ENCODE measurements at regions not wholly inside any gene's neighbourhood (a gene's known extent, or its start where the extent isn't known, plus 50 kb on each side); places are given as distances from the start of the nearest gene placed in this dataset.
"Not testable (repeated sequence)": the region's sequence is repeated elsewhere in the genome, so short reads cannot be mapped to it uniquely, and the experiment has no call there.

DNA sequence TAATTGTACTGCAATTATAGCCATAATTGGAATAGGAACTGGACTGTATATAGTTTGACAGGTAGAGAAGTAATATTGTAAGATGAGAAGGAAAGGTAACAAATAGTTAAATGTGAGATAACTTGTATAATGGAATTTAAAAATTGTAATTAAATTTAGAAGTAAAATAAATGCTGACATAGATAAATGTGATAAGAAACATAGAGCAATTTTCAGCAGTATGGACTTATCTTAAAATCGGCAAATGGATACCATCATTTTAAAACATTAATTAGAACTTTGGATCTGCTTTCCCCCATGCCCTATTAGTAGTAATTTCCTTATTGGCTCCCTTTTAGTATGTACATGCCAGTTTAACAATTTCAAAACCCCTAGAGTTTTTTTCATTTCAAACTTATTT lies 274.8 kb upstream of the ZNG1F start:
- intact Hi-C loops (cut with micrococcal nuclease); in situ Hi-C loops (cut with MboI; ENCODE audit: low sequenced_read_pairs); H2BK15ac ChIP-seq (ENCODE audit: low read depth, low read length); H3K18ac ChIP-seq (ENCODE audit: low read depth, low read length); H3K4ac ChIP-seq (ENCODE audit: low read depth, low read length); H2BK120ac ChIP-seq (ENCODE audit: low read depth, low read length); H2BK5ac ChIP-seq (ENCODE audit: low read depth, low read length, poor library complexity, severe bottlenecking); H3K4me3 ChIP-seq (ENCODE audit: insufficient read depth, low read depth, low read length); H2AK5ac ChIP-seq (ENCODE audit: low read depth, low read length); H2AK9ac ChIP-seq (replicated peaks; ENCODE audit: low read depth, low read length, poor library complexity); DNase-seq; H3K79me1 ChIP-seq (ENCODE audit: low read depth in 1 of 2, low read length in 2 of 2); H3K9ac ChIP-seq (ENCODE audit: low read depth, low read length); H3K9me1 ChIP-seq (ENCODE audit: insufficient read depth, low read length); H3K56ac ChIP-seq (ENCODE audit: extremely low read depth, insufficient read depth, low read length); H3K27ac ChIP-seq (ENCODE audit: insufficient read depth, low read length); H4K20me1 ChIP-seq (ENCODE audit: insufficient read depth, low read length); BruUV-seq (replicated peaks); H3K9me3 ChIP-seq (ENCODE audit: control insufficient read depth, insufficient read depth, low read length); H4K5ac ChIP-seq (ENCODE audit: low read depth, low read length); H4K91ac ChIP-seq (ENCODE audit: insufficient read depth, low read depth, low read length); H3K4me2 ChIP-seq (ENCODE audit: low read depth, low read length); POLR2A ChIA-PET (ENCODE audit: unreplicated experiment); dilution Hi-C loops (cut with HindIII; ENCODE audit: low sequenced_read_pairs, unreplicated experiment); H3K4me1 ChIP-seq (ENCODE audit: control insufficient read depth, insufficient read depth, low read length); H2BK20ac ChIP-seq (ENCODE audit: low read depth, low read length); H3K27me3 ChIP-seq (ENCODE audit: control insufficient read depth, insufficient read depth, low read length); H3K14ac ChIP-seq (replicated peaks; ENCODE audit: low read depth, low read length); H2AFZ ChIP-seq (replicated peaks; ENCODE audit: low read length, poor library complexity); ATAC-seq (ENCODE audit: low read depth); H4K8ac ChIP-seq (ENCODE audit: low read depth in 2 of 2, low read length in 2 of 2); CTCF ChIA-PET; H3K36me3 ChIP-seq (ENCODE audit: control insufficient read depth, insufficient read depth, low read length); H3K23ac ChIP-seq (ENCODE audit: low read depth, low read length): not testable (repeated sequence)
- no CpG with 5 or more reads among the region's 1 CpG for WGBS, 2 experiments (ENCODE audit: extremely low coverage in 2 of 2, insufficient read length in 1 of 2)
- TF ChIP-seq MAFK (IDR thresholded peaks at IDR 0.05; ENCODE audit: low read depth, low read length) = peak; percentile 41; the same call in 1 of the 2 replicates

DNA sequence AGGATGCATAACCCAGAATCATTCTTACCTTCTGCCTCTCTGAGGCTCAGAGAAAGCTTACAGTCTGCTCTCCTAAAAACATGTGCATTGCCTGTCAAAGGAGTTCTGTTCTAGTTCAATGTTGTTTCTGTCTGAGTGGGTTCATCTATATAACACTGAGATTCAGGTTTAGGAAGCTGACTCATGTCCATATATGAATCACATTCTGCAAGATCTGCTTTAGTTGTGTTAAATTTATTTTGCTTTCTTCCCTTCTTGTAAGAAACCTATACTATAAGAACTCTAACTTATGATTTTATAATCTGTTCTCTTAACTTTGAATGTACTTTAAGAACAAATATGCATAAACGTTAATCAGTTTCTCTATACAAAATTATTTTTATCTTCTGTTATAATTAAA lies 269.3 kb upstream of the ZNG1F start:
- H4K91ac ChIP-seq (ENCODE audit: insufficient read depth, low read depth, low read length); in situ Hi-C loops (cut with MboI; ENCODE audit: low sequenced_read_pairs); H3K27ac ChIP-seq (ENCODE audit: insufficient read depth, low read length); H3K4ac ChIP-seq (ENCODE audit: low read depth, low read length); H4K8ac ChIP-seq (ENCODE audit: low read depth in 2 of 2, low read length in 2 of 2); CTCF ChIA-PET; H3K4me3 ChIP-seq (ENCODE audit: insufficient read depth, low read depth, low read length); H3K18ac ChIP-seq (ENCODE audit: low read depth, low read length); H3K23ac ChIP-seq (ENCODE audit: low read depth, low read length); H3K14ac ChIP-seq (replicated peaks; ENCODE audit: low read depth, low read length); intact Hi-C loops (cut with micrococcal nuclease); H2BK120ac ChIP-seq (ENCODE audit: low read depth, low read length); H3K9me1 ChIP-seq (ENCODE audit: insufficient read depth, low read length); H4K20me1 ChIP-seq (ENCODE audit: insufficient read depth, low read length); BruUV-seq (replicated peaks); H2BK20ac ChIP-seq (ENCODE audit: low read depth, low read length); H2AK9ac ChIP-seq (replicated peaks; ENCODE audit: low read depth, low read length, poor library complexity); H3K9ac ChIP-seq (ENCODE audit: low read depth, low read length); H4K5ac ChIP-seq (ENCODE audit: low read depth, low read length); ATAC-seq (ENCODE audit: low read depth); POLR2A ChIA-PET (ENCODE audit: unreplicated experiment); H3K27me3 ChIP-seq (ENCODE audit: control insufficient read depth, insufficient read depth, low read length); H2BK5ac ChIP-seq (ENCODE audit: low read depth, low read length, poor library complexity, severe bottlenecking); H3K56ac ChIP-seq (ENCODE audit: extremely low read depth, insufficient read depth, low read length); H3K9me3 ChIP-seq (ENCODE audit: control insufficient read depth, insufficient read depth, low read length); H2BK15ac ChIP-seq (ENCODE audit: low read depth, low read length); H3K4me2 ChIP-seq (ENCODE audit: low read depth, low read length); dilution Hi-C loops (cut with HindIII; ENCODE audit: low sequenced_read_pairs, unreplicated experiment); H2AFZ ChIP-seq (replicated peaks; ENCODE audit: low read length, poor library complexity); H3K79me1 ChIP-seq (ENCODE audit: low read depth in 1 of 2, low read length in 2 of 2); H2AK5ac ChIP-seq (ENCODE audit: low read depth, low read length); H3K36me3 ChIP-seq (ENCODE audit: control insufficient read depth, insufficient read depth, low read length); H3K4me1 ChIP-seq (ENCODE audit: control insufficient read depth, insufficient read depth, low read length): not testable (repeated sequence)
- DNase-seq = peak; percentile 43
- no CpG with 5 or more reads among the region's 1 CpG for WGBS, 2 experiments (ENCODE audit: extremely low coverage in 2 of 2, insufficient read length in 1 of 2)
